HG03520 (cell line): ENCODE measurements at regions not wholly inside any gene's neighbourhood (a gene's known extent, or its start where the extent isn't known, plus 50 kb on each side); places are given as distances from the start of the nearest gene placed in this dataset.
A peak's percentile ranks its signal among the peaks of the same experiment; 100 is the strongest.

Source experiments
- ATAC-seq: cut with Tn5 transposase; IDR thresholded peaks from one replicate; pipeline ENCODE4 v1.9.1; 2021; ENCODE audit warnings: mild to moderate bottlenecking, moderate library complexity; ENCODE audit not compliant: unreplicated experiment

DNA sequence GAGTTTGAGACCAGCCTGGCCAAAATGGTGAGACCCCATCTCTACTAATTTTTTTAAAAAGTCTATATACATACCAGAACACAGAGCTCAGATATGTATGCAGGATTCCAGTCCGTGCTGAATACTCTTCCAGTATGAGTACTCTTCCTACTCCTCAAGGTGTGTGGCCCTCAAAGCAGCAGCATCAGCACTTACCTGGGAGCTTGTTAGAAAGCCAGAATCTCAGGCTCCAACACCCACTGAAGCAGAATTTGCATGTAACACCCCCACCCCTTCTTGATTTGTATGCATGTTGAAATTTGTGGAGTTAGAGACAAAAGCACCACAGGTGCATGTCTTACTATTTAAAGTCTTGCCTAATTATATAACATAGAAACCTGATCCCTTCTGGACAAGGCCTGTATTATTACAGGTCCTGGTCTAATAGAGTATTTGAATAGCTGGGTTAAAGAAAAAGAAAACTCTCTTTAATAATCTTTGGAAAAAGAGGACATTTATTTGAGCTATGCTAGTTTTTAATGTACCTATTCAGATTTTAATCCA is 50.3 kb upstream of the NFE2L2 start:
- no peak for ATAC-seq

DNA sequence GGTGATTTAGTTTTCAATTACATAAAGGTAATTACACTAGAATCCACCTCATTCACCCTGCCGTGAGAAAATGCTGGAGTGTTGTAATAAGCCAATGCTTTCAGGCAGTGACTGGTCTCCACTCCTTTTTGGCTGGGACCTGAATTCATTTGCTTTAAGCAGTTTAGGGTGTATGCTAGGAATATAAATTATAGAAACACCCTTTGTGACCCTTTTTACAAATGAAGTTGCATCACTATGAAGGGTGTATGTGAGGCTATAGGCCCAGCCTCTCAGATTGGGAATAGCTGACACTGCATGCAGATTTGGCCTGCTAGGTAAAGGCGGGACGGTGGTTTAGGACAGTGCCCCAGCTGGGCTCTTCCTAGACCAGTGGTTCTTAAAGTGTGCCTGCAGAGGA is 50.8 kb upstream of the NFE2L2 start:
- no peak for ATAC-seq

DNA sequence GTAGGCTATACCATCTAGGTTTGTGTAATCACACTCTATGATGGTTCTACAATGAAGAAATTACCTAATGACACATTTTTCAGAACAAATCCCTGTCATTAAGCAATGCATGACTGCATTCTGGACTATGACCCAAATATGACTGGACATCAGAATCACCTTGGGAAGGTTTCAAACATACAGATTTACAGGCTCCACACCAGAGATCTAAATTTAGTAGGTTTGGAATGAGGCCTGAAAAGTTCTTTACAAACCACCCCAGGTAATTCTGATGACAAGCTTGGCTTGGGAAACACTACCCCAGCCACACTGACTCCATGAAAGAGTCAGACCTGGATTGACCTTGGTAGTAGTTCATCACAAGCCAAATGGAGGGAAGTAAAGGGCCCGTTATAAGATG is 52.2 kb upstream of the NFE2L2 start:
- ATAC-seq, result no peak

DNA sequence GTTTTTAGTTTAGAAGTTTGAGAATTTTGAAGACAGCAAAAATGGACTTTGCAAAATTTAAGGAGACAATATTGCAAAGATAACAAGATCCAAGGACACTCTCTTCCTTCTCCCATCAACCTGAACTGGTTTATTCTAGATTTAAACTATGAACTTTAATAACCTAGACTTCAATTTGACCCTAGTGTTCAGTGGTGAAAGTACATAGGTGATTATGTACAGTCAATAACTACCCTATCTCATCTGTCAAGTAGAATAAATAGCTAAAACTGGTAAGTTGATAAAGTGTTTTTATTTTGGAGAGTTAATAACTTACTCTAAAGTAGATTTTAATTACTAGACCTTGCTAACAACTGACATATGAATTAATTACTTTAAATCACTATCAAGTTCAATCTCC is 52.9 kb upstream of the NFE2L2 start:
- ATAC-seq, result no peak

DNA sequence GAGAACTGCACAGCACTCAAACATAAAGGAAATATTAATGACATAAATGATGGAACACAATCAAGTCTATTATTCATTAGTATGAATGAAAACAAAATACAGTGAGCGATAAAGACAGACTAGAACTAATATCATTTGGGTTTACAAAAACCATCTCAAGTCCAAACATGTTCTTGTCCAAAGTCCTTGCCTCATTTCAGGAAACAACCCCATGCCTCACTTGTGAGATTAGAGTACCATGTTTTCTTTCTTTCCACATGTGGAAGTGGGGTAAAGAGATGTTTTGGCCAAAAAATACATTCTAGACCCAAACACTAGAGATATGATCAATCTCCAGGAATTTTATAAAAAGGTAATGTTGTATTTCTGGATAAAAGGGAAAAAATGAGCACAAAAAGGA is 53.3 kb upstream of the NFE2L2 start:
- no peak for ATAC-seq

DNA sequence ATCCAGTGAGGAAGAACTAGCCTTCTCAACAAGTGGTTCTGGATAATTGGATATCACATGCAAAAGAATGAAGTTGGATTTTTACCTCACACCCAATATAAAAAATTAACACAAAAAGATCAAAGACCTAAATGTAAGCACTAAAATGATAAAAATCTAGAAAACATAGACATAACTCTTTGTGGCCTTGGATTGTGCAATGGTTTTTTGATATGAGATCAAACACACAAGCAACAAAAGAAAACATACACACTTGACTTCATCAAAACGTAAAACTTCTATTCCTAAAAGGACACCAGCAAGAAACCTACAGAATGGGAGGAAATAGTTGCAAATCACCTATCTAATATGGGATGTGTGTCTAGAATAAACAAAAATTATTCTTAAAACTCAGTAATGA is 54.1 kb upstream of the NFE2L2 start:
- ATAC-seq, result no peak

DNA sequence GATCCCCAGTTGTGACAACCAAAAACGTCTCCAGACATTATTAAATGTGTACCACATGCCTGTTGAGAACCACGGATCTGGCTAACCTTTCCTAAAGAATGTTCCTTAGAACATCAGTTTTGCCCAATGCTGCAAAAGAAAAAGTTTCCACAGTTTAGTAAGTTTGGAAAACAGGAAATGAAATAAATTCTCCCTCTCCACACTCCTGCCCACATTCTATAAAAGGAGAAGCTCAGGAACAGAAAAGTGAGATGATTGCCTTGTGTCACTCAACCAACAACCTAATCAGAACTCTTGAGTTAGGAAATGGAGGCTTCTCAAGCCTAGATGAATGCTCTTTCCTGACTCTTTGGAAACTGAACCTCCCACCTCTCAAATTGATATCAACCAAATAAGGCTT is 56.1 kb upstream of the NFE2L2 start:
- no peak for ATAC-seq

DNA sequence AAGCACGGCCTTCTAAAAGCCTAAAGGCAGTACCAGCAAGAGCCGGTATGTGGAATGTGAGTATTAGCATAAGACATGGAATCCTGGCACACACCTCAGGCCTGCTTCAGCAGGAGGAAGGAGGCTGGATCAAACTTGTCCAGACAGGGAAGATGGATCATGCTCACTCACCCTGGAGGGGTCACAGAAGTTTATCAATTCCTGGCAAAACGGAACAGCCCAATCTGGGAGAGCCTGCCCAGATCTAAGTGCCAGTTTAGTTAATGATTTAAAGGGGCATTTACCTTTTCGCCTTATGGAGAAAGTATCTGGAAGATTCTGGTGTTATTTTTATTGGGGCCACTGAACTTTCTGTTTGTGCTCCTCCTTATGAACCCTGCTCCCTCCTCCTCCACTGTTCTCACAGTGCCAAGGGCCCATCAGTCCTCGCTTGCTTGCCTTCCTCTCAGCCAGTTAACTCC is 58.3 kb upstream of the NFE2L2 start:
- ATAC-seq, result no peak

DNA sequence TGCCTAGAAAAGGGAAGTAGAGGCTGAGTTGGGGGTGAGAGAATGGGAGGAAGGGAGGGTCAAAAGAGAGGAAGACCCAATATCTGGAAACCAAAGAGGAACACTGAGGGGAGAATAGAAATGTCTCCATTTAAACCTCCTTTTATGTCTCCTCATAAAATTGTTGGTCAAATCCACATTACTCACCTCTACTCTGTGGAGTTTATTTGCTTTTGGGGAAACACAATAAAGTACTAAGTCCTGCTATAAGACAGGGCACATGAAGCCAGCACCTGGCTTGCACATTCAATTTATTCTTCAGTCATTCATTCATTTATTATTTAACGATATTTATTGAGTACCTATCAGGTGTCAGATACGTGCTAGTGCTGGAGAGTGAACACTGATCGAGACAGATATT is 60.3 kb upstream of the NFE2L2 start:
- no peak for ATAC-seq

DNA sequence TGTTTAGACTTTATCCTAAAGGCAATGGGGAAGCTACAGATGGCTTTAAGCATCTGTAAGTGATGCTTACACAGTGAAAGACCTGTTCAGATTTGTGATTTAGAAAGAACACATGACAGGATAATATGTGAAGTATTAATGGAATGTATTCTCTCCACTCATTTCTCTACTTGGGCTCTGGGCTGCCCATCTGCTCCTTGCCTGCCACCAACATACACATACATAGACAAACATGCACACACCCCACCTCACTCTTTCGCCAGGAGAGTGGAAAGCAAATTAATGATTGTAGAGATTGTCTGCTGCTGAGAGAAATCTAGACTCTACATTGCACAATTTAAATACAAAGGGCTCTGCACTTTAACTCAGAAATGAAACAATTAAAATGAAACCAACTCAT is 61.0 kb upstream of the NFE2L2 start:
- ATAC-seq, result no peak

DNA sequence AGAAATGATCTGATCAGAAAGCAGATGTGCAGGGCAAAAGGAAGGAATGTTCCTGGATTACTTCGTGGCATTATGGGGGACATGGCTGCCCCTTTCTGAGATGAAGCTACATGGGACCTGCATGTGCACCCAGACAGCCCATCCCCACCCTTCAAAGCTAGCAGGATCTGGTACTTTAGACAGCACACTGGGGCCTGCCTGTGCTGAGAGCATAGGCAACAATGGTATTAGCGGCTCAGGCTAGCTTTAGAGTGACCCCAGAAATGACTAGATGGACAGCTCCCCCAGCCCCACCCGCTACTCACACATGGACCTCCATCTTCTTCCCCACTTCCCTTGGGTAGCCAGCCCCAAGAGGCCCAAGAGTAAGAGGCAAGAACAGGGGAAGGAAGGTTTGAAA is 61.5 kb upstream of the NFE2L2 start:
- no peak for ATAC-seq

DNA sequence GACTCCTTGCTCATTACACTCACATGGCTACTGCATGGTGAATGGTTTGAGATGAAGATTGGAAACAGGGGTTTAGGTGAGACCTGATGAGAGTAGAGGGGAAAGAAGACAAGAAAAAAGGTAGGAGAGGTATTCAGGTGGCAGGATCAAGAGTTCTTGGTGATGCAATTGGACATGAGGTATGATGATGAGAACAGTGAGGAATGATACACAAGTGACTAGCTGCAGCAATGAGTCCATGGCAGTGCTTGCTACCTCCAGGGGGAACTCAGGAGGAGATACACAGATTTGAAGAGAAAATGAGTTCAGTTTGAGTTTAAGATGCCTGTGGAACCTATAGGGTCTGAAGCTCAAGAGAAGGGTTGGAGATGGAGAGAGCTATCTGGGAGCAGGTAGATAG is 62.1 kb upstream of the NFE2L2 start:
- ATAC-seq, result no peak

DNA sequence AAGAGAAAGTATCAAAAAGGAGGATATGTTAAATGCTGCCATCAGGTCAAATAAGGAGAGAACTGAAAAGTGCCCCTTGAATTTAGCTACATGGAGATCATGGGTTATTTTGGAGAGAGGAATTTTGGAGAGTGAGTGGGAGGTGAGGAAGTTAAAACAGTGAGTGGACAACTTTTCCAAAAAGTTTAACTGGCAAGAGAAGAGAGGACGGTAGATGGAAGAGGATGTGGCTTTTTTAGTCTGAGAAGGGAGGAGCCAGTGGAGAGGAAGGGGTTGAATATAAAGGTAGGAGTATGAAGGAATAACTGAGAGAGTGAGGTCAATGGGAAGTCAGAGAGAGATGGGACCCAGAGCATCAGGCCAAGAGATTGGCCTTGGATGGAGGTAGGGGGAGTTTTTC is 62.5 kb upstream of the NFE2L2 start:
- ATAC-seq, result no peak

DNA sequence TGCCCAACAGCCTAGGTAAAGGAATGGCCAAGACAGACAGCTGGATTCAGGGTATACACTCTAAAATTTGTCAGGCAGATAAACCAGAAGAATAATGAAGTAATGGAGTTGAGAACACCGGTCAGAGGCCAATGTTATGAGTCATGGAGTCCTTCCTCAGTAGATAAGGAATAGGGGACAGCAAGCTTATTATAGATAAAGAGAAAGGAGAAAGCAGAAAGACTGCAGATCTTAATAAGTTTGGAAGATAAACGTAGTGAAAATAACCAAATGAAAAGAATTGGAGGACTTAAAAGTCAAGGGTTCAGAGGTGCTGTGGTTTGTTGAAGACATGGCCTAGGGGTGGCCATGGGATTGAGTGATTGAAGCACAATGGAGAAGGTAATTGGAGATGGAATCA is 63.5 kb upstream of the NFE2L2 start:
- ATAC-seq, result no peak

DNA sequence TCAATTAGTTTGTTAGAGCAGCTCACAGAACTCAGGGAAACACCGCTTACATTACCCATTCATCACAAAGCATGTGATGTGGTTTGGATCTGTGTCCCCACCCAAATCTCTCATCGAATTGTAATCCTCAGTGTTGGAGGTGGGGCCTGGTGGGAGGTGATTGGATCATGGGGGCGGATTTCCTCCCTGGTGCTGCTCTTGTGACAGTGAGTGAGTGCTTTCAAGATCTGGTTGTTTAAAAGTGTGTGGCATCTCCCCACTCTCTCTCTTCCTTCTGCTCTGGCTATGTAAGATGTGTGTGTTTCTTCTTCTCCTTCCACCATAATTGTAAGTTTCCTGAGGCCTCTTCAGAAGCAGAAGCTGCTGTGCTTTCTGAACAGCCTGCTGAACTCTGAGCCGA is 63.5 kb upstream of the AGPS start:
- ATAC-seq, result no peak

DNA sequence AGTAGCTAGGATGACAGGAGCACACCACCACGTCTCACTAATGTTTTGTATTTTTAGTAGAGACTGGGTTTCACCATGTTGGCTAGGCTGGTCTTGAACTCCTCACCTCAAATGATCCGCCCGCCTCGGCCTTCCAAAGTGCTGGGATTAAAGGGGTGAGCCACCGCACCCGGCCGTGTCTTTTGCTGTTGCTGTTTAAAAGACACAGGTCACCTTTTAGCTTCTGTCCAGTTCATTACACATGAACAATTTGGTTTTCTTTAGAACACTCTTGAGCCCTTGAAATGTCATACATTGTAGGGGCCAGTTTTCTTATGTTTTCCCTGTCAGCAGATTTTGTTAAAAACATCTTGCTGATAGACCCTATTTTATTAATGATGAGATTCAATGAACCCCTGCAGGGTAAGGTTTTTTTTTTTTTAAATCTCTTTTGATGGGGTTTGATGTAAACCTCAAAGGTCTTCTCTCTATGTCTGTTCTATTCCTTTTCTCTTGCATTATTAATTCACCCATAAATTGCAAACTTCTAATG is 61.0 kb upstream of the AGPS start:
- no peak for ATAC-seq

DNA sequence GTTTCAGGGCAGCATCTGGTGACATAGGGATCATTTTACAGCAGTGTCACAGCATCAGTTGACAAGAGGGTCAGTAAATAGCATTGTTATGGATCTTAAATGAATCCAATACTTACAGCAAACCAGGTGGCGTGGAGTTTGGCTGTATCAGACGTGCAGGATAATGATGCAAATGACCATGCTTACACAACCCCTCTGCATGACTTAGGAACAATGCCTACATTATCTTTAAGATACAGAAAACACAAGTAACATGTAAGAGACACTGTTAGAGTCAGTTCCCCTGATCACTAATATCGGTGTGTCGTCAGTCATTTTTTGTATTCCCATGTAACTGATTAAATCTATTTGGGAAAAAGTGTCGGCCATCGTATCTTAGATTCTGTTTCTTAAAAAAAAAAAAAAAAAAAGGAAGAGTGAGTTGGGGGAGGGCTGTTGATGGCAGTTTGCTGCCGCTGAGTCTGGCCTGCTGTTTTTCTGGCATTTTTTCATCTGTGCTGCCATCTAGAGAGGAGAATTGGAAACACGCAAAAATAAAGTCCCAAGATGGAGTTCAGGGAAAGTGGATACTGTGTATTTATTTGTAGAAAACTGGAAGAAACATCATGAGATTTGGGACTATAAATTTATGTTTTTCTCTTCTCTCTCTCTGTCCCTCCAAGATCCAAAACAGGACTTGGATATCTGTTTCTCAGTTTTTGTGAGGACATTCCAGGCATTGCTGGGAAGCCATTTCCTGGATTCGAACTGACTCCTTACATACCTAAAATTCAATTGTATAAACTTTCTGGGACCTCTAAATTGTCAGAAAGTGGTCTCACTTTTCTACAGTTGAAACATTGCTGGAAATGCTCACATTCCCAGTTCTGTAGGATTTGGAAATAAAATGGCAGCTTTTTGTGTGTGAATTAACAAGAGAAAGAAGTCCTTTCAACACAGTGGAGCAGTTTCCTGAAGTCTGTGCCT is 60.3 kb upstream of the AGPS start:
- peak; percentile 81 for ATAC-seq

DNA sequence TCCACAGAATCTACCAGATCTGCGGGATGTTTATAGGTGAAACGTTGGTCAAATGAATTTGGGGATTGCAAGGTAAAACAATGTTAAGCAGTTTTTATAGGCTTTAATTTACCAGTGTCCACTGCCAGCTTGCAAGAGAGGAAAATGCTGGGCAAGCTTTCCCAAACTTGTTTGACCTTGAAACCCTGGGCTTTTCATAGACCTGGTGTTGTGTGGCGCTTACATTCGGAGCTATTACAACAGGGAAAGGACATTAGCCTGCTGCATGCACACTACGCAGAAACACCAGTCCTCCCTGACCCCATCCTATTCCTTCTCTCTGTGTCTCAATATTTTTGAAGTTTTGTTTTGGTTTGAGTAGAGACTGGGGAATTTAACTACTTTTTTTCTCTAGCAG is 59.6 kb upstream of the AGPS start:
- ATAC-seq, result no peak

DNA sequence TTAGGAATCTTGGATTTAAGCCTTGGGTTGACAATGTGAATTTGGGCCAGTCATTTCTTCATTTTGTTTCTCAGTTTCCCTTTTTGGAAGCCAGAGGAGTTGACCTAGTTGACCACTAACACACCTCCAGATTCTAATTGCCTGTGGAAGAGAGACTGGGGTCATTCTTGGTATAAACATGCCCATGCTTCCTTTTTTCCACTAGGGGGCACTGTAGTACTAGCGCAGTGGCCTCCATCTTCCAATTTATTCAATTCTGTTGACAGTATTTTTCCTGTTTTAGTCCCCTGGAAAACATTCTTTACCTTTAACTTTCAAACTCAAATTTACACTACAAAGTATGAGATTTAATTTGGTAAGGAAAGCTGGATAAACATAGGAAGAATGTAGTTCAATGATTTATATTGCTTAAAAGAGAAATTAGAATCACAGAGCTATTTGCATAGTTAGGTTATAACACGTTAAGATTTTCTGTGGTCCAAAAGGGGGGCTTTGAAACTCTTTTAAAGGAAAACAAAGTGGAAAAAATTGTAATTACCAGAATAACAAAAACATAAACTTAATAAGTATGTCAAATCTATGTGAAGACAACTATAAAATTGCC is 57.5 kb upstream of the AGPS start:
- ATAC-seq, result no peak

DNA sequence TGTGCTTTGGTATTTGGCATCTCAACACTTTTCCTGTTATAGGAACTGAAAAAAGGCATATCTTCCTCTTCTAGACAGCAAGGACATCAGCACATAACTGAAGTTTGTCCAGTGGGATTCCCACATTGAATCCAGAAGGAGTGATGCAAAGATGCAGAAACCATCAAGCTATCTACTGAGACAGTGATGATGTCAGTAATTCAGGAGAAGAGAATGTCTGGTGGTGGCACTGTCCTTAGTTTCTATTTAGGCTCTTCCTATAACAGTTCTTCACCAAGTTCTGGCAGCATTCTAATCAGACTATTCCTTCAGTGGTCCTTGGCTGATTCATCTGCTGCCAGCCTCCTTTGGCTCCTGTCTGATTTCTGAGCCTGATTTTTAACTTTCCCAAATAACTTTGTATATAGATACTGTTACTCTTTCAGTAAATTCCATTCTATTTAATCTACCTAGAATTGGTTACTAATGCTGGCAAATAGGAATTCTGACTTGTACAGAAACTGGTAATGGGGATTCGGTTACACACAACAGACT is 56.6 kb upstream of the AGPS start:
- no peak for ATAC-seq

DNA sequence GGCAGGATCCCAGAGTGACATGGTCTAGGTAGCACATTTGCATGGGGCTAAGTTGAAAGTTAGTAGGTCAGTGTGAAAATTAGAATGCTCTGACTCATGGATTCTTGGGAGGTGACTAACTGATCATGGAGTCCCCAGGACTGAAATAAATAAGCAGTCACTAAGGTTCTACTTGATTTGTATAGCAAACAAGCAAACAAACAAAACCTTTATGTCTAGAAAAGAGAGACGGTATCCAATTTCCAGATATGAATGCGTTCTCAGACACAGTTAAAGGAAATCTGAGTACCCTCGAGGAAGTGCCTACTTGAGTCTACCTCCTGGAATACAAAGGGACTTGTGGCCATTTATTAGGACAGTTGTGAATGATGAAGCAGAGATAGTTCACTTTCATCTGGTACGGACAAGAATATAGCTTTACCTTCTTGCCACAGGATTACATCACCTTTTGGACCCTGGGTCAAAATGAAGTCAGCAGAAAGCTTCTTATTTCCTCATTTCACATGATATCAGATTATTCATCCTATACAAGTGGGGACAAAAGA is 54.3 kb upstream of the AGPS start:
- ATAC-seq, result no peak
